ENCODE measurements at regions not wholly inside any gene's neighbourhood (a gene's known extent, or its start where the extent isn't known, plus 50 kb on each side); places are given as distances from the start of the nearest gene placed in this dataset.

GRCh38 chr2:82527124-82527523 lies 1932.0 kb downstream of the SUCLG1 start:
- no peak for FAIRE-seq
- H3K4me3 ChIP-seq = no peak overlapping the region
- no peak overlapping the region for H3K27ac ChIP-seq
- POLR2A ChIA-PET = no interaction called here
- no peak for DNase-seq (ENCODE audit: low read depth in 1 of 2, low spot score in 1 of 2)
- H3K9me3 ChIP-seq = peaks cover 8% of the 10 kb centered on the region; the same call in 2 of the 3 replicates
- CTCF ChIA-PET = no interaction called here
- 81% methylated on average over 12 of the region's 12 CpGs for WGBS (ENCODE audit: missing lambda C conversion rate)
- TF ChIP-seq MAX (IDR thresholded peaks at IDR 0.05) = no peak
- ATAC-seq = no peak
- H3K4me2 ChIP-seq = no peak overlapping the region
- no peaks in the 10 kb centered on the region for H3K4me1 ChIP-seq

GRCh38 chr2:82526277-82526676 lies 1932.8 kb downstream of the SUCLG1 start:
- Histone ChIP-seq H3K9me3 (peaks cover 8% of the 10 kb centered on the region; the same call in 2 of the 3 replicates), H3K4me2 (no peak overlapping the region), H3K4me3 (no peak overlapping the region), H3K27ac (no peak overlapping the region), H3K4me1 (no peaks in the 10 kb centered on the region)
- no peak for DNase-seq (ENCODE audit: low read depth in 1 of 2, low spot score in 1 of 2)
- ChIA-PET POLR2A (no interaction called here), CTCF (no interaction called here)
- ATAC-seq = no peak
- TF ChIP-seq ATOH8 (CRISPR knock-in tag; IDR thresholded peaks at IDR 0.05; ENCODE audit: low read depth) = no peak
- no peak for TF ChIP-seq MYC (IDR thresholded peaks at IDR 0.05; ENCODE audit: borderline replicate concordance, low read length)
- TF ChIP-seq MAX (IDR thresholded peaks at IDR 0.05) = no peak
- no peak for TF ChIP-seq RFX5 (IDR thresholded peaks at IDR 0.05)
- no peak for TF ChIP-seq FOXS1 (CRISPR knock-in tag; IDR thresholded peaks at IDR 0.05)
- TF ChIP-seq ZC3H11A (IDR thresholded peaks at IDR 0.05) = no peak
- no peak for TF ChIP-seq HMGXB4 (CRISPR knock-in tag; IDR thresholded peaks at IDR 0.05; ENCODE audit: borderline replicate concordance)
- no peak for TF ChIP-seq CBX2 (IDR thresholded peaks at IDR 0.05; ENCODE audit: borderline replicate concordance, low read depth)
- TF ChIP-seq EHMT2 (IDR thresholded peaks at IDR 0.05; ENCODE audit: low read depth) = no peak
- no peak for TF ChIP-seq CTCF (IDR thresholded peaks at IDR 0.05)
- whole genome bisulfite sequencing (ENCODE audit: missing lambda C conversion rate) = 64% methylated on average over 7 of the region's 7 CpGs
- no peak for FAIRE-seq

GRCh38 chr2:82525744-82526143 lies 1933.3 kb downstream of the SUCLG1 start:
- DNase-seq (ENCODE audit: low read depth in 1 of 2, low spot score in 1 of 2) = no peak
- TF ChIP-seq EHF (CRISPR knock-in tag; IDR thresholded peaks at IDR 0.05) (no peak), JUNB (IDR thresholded peaks at IDR 0.05) (no peak), CEBPB (IDR thresholded peaks at IDR 0.05) (no peak), CBX8 (IDR thresholded peaks at IDR 0.05) (no peak), USF2 (IDR thresholded peaks at IDR 0.05) (no peak), ESRRA (IDR thresholded peaks at IDR 0.05; ENCODE audit: borderline replicate concordance, low read length) (no peak), GATA3 (IDR thresholded peaks at IDR 0.05; ENCODE audit: borderline replicate concordance) (no peak), HES2 (IDR thresholded peaks at IDR 0.05) (no peak), RAD21 (conservative IDR thresholded peaks at IDR 0.05 in 1 of 2, IDR thresholded peaks at IDR 0.05 in 1 of 2) (no peak)

More at GRCh38 chr2:82525744-82526143, 1933.3 kb downstream of the SUCLG1 start:
- no peak for FAIRE-seq
- Histone ChIP-seq H3K4me1 (no peaks in the 10 kb centered on the region), H3K27ac (no peak overlapping the region), H3K9me3 (peaks cover 8% of the 10 kb centered on the region; the same call in 2 of the 3 replicates), H3K4me2 (no peak overlapping the region), H3K4me3 (no peak overlapping the region)
- no peak for ATAC-seq
- CTCF ChIA-PET = no interaction called here
- 20% methylated on average over 8 of the region's 8 CpGs for WGBS (ENCODE audit: missing lambda C conversion rate)
- POLR2A ChIA-PET = no interaction called here
